Femur (tissue), 1 donor: ENCODE measurements at regions not wholly inside any gene's neighbourhood (a gene's known extent, or its start where the extent isn't known, plus 50 kb on each side); places are given as distances from the start of the nearest gene placed in this dataset.
"Not testable (repeated sequence)": the region's sequence is repeated elsewhere in the genome, so short reads cannot be mapped to it uniquely, and the experiment has no call there.

Source experiments
- DNase-seq: peaks from one replicate; pipeline ENCODE4 v3.0.0-alpha.2; 2017

DNA sequence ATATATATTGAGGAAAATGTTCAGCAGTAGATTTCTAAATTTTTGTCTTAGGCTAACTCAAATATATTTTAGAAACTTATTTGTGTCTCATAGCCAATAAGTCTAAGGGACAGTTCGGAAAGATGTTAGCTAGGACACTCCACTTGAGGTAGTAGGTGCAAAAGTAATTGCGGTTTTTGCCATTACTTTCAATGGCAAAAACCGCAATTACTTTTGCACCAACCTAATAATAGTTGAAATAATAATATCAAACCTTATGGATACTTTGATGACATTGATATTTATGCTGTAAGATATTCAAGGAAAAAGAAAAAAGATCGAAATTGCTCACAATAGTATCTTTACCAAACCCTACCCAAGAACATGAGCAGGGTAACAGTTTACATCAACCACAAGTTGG, 555.5 kb upstream of the ST8SIA4 start:
- DNase-seq = no peak

DNA sequence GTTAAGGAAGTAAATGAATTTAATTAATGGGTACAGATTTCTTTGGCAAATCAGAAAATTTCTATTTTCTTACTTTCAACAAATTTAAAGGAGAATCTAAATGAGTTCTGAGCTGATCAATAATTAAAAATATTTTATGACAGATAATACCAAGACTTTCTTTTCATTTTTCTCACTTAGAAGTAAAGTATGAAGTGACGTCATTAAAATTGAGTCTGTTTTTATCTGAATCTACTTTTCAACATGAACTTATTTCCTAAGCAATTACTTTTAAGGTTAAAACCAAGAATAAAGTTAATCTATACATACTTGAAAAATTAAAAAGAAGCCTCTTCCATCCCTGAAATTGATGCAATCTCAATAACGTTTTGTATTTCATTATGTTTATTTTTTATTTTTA, 552.8 kb upstream of the ST8SIA4 start:
- no peak for DNase-seq

DNA sequence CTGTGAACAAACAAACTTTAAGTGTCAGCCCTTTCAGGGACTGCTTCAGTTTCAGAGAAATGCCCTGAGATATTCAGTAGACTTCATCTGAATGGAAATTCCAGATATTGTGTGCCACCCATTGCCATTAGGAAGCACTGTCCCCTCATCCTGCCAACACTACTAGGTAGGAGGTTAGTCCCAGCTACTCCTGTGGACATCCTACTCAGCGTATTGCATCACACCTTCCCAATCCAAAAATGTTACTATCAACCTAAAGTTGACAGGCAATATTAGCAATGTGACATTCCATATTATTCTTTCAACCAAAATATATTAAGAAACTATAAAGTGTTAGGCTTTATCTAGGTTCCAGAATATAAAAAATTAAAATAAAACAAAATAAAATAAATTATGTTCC, 552.0 kb upstream of the ST8SIA4 start:
- no peak for DNase-seq

DNA sequence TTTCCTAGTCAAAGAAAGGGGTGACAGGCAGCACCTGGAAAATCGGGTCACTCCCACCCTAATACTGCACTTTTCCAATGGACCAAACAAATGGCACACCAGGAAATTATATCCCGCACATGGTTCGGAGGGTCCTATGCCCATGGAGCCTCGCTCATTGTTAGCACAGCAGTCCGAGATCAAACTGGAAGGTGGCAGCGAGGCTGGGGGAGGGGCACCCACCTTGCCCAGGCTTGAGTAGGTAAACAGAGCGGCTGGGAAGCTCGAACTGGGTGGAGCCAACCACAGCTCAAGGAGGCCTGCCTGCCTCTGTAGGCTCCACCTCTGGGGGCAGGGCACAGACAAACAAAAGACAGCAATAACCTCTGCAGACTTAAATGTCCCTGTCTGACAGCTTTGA, 539.2 kb upstream of the ST8SIA4 start:
- not testable (repeated sequence) for DNase-seq

DNA sequence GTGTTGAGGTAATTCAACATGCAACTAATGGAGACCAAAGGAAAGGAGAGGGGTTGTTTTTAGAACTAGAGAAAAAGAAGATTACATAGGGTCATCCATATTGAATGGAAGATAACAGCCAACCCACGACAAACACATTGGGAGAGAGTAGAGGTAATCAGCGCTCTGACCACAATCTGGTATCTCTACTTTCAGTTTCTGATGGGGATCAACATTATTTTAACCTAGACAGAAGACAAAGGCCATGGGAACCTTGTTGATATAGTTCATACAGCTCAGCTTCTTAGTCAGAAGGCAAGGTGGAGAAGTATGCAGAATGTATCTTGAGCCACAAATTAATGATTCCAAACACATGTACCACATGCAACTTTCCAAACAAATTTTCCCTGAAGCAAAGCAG, 537.1 kb upstream of the ST8SIA4 start:
- DNase-seq = no peak

DNA sequence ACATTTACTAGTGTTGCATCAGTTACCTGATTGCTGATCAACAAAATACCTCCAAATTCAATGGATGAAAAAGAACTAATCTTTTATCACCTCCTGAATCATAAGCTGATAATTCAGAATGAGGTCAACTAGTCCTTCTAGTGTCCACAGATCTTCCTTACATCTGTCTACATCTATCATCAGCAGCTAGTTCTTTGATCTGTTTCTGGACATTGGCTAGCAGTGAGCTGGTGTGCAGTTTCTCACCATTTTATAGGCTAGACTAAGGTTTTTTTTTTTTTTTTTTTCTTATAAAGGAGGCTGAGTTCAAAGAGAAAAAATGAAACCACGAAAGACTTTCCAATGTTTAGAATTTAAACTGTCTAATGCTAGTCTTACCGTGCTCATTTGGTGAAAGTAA, 534.3 kb upstream of the ST8SIA4 start:
- DNase-seq = no peak

DNA sequence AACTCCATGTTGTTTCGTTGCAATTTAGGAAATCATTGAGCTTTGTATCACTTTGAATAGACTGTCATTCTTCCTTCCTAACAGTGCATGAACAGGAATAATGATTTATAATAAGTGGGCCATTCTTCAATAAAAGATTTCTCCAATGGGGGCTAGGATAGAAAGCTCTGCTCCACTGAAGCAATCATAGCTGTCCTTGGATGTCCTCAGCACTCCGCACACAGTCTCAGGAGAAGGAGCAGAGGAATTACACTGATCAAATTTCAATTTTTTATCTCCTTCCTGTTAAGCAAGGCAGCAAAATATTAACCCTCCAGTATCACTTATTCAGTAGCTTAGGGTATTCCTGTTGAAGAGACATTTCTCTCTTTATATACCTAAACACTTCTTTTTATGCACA, 532.7 kb upstream of the ST8SIA4 start:
- no peak for DNase-seq

DNA sequence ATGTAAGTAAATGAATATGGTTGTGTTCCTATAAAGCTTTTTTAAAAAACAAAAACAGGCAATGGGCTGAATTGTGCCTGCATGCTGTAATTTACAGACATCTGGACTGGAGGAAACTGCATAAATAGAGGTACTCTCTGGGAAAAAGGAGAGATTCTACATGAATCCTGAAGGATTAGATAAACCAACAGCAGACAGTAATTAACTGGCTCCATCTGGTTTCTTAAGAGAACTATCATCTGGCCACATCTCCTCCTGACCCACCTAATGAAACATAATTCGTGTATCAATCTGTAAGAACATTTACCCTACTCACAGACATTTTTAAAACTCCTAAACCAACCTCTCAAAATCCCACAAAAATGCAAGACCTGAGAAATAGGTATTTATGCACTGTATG, 528.1 kb upstream of the ST8SIA4 start:
- DNase-seq = no peak

DNA sequence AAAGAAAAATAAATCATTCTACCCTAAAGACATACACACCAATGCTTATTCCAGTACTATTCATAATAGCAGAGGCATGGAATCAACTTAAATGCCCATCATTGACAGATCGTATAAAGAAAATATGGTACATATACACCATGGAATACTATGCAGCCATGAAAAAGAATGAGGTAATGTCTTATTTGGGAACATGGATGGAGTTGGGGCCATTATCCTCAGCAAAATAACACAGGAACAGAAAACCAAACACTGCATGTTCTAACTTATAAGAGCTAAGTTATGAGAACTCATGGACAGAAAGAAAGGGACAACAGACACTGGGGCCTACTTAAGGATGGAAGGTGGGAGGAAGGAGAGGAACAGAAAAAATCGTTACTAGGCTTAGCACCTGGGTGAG, 527.5 kb upstream of the ST8SIA4 start:
- no peak for DNase-seq

DNA sequence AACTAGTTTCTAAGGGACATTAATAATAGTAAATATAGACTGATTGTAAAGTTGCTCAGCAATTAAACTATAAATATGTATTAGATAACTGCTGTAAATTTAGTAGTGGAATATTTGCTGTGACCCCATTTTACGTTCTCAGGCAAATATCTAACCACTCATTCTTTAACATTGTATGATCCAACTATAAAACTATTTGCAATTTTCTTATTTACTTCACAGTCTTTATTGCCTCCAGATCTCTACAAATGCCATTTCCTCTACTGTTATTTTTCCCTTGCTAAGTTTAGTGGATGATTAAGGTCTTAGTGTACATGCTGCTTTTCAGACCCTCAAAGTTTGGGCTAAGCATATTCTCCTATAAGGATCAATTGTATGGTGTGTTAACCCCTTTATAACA, 526.2 kb upstream of the ST8SIA4 start:
- DNase-seq = no peak

DNA sequence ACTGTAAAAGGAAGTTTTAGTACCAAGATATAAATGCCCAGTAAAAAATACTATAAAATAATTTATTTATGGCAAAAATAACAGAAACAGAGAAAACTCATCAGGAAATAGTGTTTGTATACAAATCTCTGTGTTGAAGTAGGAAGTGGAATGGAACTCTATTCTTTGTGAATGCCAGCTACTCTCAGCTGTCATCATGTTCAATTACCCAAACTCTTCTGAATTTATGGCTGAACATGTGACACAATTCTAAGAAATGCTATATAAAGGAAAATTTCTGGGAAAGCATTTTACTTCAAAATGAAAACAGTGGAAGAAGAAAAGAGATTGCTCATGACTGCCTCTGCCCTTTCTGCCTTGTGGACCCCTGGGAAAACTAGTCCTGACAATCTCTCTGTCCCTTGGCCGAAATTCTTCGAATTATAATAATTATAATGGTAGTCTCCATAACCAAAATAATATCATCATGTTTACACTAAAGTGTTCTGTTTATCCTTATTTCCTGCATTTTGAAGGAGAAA, 522.3 kb upstream of the ST8SIA4 start:
- DNase-seq = no peak

DNA sequence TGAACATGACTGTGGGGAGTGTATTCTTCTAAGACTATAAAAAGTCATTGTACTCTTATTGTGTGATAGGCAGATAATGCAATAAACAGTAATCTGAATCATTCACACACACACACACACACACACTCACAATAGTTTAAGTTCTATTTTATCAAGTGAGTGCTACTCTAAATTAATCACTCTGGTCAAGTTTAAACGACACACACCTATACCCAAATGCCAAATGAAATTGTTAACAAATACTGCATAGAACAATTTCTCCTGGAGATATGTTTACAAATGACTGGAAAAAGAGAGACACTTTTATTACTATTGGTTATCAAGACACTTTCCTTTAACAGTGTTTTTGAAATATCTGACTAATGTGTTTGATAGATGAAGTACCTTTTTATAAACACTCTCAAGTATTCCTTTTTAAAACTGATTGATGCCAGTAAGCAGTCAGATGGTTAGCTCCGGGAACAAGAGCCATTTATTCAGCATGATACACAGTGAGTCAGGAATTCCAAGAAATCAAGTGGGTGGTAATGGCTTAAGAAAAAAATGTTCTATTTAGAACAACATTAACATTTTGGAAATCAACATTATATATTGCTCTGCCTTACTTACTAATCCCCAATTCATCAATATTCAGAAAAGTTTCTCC, 521.6 kb upstream of the ST8SIA4 start:
- DNase-seq = no peak

DNA sequence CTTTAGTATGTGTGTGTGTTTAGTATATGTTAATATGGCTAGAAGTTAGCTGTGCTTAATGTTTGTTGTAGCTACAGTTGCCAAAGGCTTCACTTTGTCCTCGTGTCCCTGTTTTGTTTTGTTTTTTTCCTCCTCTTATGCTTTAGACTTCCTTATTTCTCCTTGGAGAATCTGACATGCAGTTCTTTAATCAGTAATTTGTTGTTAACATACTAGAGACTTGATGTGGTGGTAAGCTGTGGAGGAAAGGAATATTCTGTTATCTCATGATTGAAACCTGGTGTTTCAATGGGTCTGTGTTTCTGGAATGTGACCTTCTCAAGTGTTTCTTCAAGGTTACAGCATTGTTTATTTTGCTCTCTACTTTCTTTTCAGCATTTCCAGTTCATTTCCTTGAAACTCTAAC, 515.6 kb upstream of the ST8SIA4 start:
- no peak for DNase-seq

DNA sequence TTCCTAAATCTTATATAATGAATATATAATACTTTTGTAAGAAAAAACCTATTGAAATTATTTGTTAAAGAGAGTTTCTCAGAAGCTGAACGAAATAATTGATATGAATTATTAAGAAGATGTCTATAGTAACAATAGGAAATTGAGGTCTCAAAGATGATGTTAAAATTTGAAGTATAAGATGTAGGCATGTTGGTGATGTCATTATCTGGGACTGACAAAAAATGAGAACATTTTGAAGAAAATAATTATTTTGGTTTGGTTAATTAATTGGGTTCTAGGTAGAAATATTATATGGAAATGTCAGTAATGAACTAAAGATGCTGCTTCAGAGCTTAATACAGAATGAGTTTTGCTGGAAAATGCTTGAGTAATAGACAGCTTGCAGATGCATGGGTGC, 501.4 kb upstream of the ST8SIA4 start:
- DNase-seq = no peak

DNA sequence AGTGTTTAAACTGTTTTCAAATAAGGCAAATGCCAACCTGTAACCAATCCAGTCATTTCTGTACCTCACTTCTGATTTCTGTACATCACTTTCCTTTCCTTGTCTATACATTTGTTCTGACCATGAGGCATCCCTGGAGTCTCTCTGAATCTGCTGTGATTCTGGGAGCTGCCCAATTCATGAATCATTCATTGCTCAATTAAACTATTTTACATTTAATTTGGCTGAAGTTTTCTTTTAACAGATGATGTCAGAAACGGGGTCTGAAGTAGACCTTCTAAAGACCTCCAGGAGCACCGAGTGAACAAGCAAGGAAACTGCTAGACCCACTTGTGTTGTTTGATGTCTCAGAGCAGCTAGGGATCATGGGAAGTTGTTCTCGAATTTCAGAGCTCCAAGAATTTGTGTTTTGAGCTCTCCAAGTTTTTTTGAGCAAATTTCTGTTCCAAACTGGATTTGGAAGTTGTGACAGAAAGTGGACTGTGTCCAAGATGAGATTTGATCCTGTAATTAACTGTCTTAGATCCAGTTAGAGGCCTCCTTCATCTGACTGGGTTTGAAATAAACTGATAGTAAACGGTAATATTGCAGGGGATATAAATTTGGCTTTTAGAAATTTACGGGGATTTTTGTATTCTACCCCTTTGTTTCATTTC, 490.8 kb upstream of the ST8SIA4 start:
- DNase-seq = no peak

DNA sequence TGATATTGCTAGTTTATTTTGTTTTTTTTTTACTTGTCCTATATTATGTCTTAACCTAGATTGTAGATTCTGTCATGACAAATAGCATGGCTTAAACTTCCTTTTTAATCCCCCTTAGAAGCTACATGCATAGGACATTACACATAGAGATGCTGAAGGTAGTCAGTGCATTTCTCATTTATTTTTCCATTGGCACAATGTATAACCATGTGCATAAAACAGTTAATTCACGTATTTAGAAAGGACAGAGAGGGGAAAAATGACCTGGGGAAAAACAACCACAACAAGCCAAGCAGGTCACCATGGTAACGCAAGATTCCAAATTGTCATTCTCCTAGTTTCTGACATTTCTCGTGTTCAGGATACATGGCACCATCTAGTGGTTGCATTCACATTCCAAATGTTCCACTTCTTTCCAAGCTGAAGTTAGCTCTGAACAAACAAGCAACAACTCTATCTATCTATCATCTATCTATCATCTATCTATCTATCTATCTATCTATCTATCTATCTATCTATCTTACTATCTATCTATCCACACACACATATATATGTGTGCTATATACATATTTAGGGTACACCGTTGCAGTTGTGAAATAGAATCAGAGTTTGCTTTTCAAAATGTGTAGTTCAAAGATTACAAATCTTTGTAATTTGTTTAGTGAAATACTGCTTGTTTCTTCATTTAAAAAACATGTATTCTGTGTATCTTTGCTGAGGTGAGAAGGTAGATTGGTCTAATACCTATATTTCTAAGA, 487.2 kb upstream of the ST8SIA4 start:
- DNase-seq = peak; percentile 45

DNA sequence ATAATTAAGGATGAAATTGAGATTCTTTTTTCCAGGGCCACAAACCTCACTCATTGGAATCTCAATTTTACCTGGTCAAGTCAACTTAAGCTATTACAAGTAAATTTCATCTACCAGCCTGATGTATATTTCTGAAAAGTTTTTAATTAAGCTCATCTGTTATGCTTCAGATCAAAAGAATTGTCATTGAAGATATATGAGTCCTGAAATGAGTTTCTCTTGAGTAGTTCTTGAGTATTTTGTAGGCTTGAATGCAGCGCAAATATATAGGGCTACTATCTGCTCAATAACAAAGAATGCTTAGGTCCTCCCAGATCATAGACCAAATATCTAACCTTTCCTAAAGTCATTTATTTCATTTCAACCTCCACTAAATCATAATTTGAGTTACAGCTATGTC, 482.2 kb upstream of the ST8SIA4 start:
- DNase-seq = no peak

DNA sequence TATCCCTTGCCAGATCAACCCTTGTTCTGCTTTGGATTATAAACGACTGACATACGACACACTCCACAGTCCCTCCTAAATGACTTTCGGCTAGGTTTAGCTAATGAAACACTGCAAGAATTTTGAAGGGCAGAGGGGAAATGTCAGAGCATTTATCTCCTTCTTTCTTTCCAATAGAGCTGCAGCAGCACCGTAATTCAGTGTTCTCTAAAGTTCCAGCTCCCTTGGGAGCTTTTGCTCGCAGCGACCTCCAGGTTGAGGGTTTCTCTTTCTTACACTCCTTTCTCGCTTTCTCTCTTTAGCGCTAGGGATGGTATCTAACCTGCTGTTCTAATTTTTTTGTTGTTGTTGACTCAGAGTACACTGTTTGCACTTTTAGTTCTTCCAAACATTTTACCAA, 467.1 kb upstream of the ST8SIA4 start:
- DNase-seq = no peak

DNA sequence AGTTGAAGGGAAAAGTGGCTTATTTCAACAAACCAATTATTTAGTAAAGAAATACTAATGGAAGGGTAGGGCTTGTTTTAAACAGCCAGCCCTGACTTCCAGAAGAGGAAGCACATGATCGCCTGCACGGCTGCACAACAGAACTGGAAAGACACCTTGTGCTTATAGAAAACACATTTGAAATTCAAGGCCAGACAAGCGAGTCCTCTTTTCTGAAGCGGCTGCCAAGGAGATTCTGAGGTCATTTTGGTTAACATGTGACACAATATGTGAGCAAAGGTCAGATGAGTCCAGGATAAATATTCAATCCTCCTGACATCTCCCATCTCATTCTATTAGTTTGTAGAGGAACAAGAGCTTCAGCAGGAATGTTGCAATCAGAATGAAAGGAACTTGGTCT, 461.4 kb upstream of the ST8SIA4 start:
- no peak for DNase-seq

DNA sequence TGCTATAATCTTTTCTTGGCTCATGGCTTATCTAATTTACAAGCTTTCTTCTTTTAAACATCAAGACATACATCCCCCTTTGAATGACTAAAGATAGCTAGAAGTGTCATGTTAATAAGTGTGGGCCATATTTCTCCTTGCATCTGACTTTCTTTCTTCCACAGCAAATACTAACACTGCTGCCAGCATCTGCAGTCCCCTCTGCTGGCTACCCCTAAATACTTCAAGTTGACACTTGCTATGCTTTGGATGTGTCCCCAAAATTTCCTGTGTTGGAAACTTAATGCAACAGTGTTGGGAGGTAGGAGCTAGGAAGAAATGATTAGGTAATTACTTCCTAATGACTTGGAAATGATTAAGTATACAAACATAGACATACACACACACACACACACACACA, 459.0 kb upstream of the ST8SIA4 start:
- no peak for DNase-seq

DNA sequence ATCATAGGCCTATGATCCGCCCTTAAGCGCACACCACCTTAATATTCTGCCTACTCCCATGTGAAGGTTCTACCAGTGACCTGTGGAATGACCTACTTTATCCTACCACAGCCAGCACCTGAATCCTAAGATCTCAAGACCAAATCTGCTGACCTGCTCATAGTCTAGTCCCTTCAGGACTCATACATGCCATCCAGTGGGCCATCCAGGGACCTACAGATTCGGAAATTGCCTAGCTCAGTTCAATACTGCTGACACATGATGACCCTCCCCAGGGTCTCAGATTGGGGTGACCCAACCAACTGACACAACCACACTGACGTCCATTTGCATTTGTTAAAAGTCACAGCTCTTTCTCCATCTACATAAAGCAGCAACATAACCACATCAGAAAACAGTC, 443.8 kb upstream of the ST8SIA4 start:
- DNase-seq = no peak

DNA sequence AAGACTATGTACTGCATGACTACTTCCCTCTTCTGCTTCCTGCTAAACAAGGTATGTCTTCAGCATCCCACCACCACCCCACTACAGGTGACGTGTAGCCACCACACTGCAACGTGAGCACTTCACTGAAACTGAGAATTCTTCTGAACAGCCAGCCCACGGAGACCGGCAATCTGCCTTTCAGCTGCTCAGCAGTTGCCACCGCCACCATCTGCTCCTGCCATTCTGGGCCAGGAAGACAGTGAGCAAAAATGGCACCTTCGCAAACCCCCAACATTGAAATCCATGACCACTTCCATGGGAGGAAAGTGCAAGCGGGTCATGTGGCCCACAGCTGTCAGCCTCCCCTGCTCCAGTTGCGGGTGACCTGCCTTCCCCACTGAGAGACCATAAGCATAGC, 443.4 kb upstream of the ST8SIA4 start:
- DNase-seq = no peak

DNA sequence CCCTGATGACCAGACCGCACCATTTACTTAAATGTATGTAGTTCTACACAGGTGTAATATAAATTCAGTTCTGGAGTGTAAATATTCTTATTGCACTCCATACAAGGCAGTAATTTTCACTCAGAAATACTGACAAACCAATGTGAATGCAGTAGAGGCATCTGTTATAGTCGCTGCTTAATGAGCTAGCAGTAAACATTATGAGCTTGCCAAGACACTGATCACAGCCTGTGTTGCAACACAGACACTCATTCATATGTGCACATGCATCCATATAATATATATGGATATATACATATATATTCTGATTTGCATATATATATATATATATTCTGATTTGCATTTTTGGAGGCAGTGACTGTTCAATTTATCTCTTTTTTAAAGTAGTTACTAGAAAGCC, 435.1 kb upstream of the ST8SIA4 start:
- no peak for DNase-seq

DNA sequence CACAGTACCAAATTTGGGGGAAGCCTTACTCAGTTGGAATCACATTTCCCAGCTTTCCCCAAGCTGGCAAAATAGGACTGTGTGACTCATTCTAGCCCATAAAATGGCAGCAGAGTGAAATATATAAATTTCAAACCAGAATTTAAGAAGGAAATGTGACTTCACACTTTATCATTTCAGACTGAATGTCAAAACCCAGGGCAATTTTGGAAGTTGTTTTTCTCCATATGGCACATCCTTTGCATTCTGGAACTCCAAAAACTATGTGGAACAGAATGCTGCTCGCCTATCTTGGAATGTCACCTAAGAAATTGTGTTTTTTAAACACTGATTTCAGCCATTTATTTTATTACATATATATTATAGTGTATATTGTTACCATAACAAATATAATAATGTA, 424.7 kb upstream of the ST8SIA4 start:
- DNase-seq = no peak
